ENCODE measurements at regions not wholly inside any gene's neighbourhood (a gene's known extent, or its start where the extent isn't known, plus 50 kb on each side); places are given as distances from the start of the nearest gene placed in this dataset.

DNA sequence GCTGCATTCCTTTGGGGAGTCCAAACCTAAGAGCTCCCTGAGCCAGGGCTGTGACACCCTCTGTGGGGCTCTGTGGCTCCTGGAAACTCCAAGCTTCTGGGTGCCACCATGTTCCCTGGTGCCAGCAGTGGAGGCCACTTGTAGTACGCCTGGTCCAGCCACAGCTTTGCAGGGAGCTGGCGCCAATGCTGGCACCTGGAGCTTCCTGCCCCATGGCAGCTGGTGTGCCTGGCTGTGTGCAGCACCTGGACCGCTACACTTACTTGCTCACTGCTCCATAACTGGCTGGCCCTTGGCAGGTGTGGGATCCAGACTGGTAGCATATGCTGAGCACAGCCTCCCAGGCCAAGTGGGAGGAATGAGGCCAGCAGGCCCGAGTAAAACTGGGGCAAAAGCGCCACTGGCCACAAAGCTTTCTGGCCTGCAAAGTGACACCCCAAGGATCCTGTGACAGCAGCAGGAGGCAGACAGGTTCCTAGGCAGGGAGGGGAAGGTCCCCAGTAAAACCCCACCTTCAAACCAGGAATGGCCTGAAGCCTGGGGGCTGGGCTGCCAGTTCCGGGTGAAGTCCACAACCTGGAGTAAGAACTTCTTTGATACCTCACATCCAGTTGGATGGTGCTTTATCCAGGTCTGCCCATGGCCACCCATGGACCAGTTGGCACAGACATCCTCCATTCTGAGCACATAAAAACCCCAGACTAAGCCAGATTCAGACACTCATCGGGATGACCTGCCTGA, 461.0 kb downstream of the TBC1D32 start:
- TF ChIP-seq, protein P1, sequence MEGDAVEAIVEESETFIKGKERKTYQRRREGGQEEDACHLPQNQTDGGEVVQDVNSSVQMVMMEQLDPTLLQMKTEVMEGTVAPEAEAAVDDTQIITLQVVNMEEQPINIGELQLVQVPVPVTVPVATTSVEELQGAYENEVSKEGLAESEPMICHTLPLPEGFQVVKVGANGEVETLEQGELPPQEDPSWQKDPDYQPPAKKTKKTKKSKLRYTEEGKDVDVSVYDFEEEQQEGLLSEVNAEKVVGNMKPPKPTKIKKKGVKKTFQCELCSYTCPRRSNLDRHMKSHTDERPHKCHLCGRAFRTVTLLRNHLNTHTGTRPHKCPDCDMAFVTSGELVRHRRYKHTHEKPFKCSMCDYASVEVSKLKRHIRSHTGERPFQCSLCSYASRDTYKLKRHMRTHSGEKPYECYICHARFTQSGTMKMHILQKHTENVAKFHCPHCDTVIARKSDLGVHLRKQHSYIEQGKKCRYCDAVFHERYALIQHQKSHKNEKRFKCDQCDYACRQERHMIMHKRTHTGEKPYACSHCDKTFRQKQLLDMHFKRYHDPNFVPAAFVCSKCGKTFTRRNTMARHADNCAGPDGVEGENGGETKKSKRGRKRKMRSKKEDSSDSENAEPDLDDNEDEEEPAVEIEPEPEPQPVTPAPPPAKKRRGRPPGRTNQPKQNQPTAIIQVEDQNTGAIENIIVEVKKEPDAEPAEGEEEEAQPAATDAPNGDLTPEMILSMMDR (IDR thresholded peaks at IDR 0.05): no peak
- TF ChIP-seq POLR2A (IDR thresholded peaks at IDR 0.05): no peak

Measured in lower leg skin (tissue), 3 donors.